ENCODE measurements at regions not wholly inside any gene's neighbourhood (a gene's known extent, or its start where the extent isn't known, plus 50 kb on each side); places are given as distances from the start of the nearest gene placed in this dataset.

- H3K9me2 ChIP-seq (ENCODE audit: insufficient read depth, low read length): no peaks in the 10 kb centered on the region
- no peaks in the 10 kb centered on the region for H3F3A ChIP-seq (ENCODE audit: insufficient read depth, low read length, poor library complexity, severe bottlenecking)
- no peaks in the 10 kb centered on the region for H4K20me1 ChIP-seq (ENCODE audit: insufficient read depth)
- no peak overlapping the region for H2AFZ ChIP-seq (ENCODE audit: low read depth, low read length)
- H3K9ac ChIP-seq (ENCODE audit: low read length): no peak overlapping the region
- no peaks in the 10 kb centered on the region for H3K9me3 ChIP-seq (ENCODE audit: low read length)
- H3K27ac ChIP-seq (ENCODE audit: low read length): no peak overlapping the region
- TF ChIP-seq RAD21 (conservative IDR thresholded peaks at IDR 0.05) (no peak), POLR2AphosphoS5 (IDR thresholded peaks at IDR 0.05) (no peak)
- H3K27me3 ChIP-seq (ENCODE audit: insufficient read depth, low read depth, low read length): no peaks in the 10 kb centered on the region
- no peak overlapping the region for H3K4me3 ChIP-seq (ENCODE audit: low read length)
- H3K36me3 ChIP-seq (ENCODE audit: insufficient read depth, low read length): no peaks in the 10 kb centered on the region
- no peak overlapping the region for H3K4me2 ChIP-seq (ENCODE audit: low read length)
- H3K79me2 ChIP-seq (replicated peaks; ENCODE audit: insufficient read depth, low read length): no peaks in the 10 kb centered on the region
Observed at GRCh38 chr15:36364377-36364776, 215.0 kb upstream of the CDIN1 start.

GRCh38 chr15:36365963-36366362 lies 213.5 kb upstream of the CDIN1 start:
- Histone ChIP-seq H3K79me2 (replicated peaks; ENCODE audit: insufficient read depth, low read length) (no peaks in the 10 kb centered on the region), H3K9ac (ENCODE audit: low read length) (no peak overlapping the region), H3F3A (ENCODE audit: insufficient read depth, low read length, poor library complexity, severe bottlenecking) (no peaks in the 10 kb centered on the region), H3K36me3 (ENCODE audit: insufficient read depth, low read length) (no peaks in the 10 kb centered on the region), H3K9me2 (ENCODE audit: insufficient read depth, low read length) (no peaks in the 10 kb centered on the region), H4K20me1 (ENCODE audit: insufficient read depth) (no peaks in the 10 kb centered on the region), H3K27me3 (ENCODE audit: insufficient read depth, low read depth, low read length) (no peaks in the 10 kb centered on the region), H3K4me3 (ENCODE audit: low read length) (no peak overlapping the region), H3K9me3 (ENCODE audit: low read length) (no peaks in the 10 kb centered on the region), H3K4me2 (ENCODE audit: low read length) (no peak overlapping the region), H3K27ac (ENCODE audit: low read length) (no peak overlapping the region), H2AFZ (ENCODE audit: low read depth, low read length) (no peak overlapping the region)
- TF ChIP-seq MXI1 (conservative IDR thresholded peaks at IDR 0.05; ENCODE audit: poor library complexity, severe bottlenecking) (no peak), SMC3 (conservative IDR thresholded peaks at IDR 0.05; ENCODE audit: poor library complexity) (no peak), POLR2AphosphoS5 (IDR thresholded peaks at IDR 0.05) (no peak), RAD21 (conservative IDR thresholded peaks at IDR 0.05) (no peak), TAF1 (IDR thresholded peaks at IDR 0.05; ENCODE audit: low read depth) (no peak), EZH2 (IDR thresholded peaks at IDR 0.05; ENCODE audit: borderline replicate concordance, insufficient read depth, low read length, poor library complexity, severe bottlenecking) (no peak), EP300 (conservative IDR thresholded peaks at IDR 0.05; ENCODE audit: poor library complexity, severe bottlenecking) (no peak)
- TF ChIP-seq, protein P1, sequence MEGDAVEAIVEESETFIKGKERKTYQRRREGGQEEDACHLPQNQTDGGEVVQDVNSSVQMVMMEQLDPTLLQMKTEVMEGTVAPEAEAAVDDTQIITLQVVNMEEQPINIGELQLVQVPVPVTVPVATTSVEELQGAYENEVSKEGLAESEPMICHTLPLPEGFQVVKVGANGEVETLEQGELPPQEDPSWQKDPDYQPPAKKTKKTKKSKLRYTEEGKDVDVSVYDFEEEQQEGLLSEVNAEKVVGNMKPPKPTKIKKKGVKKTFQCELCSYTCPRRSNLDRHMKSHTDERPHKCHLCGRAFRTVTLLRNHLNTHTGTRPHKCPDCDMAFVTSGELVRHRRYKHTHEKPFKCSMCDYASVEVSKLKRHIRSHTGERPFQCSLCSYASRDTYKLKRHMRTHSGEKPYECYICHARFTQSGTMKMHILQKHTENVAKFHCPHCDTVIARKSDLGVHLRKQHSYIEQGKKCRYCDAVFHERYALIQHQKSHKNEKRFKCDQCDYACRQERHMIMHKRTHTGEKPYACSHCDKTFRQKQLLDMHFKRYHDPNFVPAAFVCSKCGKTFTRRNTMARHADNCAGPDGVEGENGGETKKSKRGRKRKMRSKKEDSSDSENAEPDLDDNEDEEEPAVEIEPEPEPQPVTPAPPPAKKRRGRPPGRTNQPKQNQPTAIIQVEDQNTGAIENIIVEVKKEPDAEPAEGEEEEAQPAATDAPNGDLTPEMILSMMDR (IDR thresholded peaks at IDR 0.05; ENCODE audit: poor library complexity, severe bottlenecking): no peak
- TF ChIP-seq, protein P2, sequence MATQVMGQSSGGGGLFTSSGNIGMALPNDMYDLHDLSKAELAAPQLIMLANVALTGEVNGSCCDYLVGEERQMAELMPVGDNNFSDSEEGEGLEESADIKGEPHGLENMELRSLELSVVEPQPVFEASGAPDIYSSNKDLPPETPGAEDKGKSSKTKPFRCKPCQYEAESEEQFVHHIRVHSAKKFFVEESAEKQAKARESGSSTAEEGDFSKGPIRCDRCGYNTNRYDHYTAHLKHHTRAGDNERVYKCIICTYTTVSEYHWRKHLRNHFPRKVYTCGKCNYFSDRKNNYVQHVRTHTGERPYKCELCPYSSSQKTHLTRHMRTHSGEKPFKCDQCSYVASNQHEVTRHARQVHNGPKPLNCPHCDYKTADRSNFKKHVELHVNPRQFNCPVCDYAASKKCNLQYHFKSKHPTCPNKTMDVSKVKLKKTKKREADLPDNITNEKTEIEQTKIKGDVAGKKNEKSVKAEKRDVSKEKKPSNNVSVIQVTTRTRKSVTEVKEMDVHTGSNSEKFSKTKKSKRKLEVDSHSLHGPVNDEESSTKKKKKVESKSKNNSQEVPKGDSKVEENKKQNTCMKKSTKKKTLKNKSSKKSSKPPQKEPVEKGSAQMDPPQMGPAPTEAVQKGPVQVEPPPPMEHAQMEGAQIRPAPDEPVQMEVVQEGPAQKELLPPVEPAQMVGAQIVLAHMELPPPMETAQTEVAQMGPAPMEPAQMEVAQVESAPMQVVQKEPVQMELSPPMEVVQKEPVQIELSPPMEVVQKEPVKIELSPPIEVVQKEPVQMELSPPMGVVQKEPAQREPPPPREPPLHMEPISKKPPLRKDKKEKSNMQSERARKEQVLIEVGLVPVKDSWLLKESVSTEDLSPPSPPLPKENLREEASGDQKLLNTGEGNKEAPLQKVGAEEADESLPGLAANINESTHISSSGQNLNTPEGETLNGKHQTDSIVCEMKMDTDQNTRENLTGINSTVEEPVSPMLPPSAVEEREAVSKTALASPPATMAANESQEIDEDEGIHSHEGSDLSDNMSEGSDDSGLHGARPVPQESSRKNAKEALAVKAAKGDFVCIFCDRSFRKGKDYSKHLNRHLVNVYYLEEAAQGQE (IDR thresholded peaks at IDR 0.05; ENCODE audit: borderline replicate concordance): no peak

Data from neural cell (in vitro differentiated cells).